GM19025 (cell line): ENCODE measurements at regions not wholly inside any gene's neighbourhood (a gene's known extent, or its start where the extent isn't known, plus 50 kb on each side); places are given as distances from the start of the nearest gene placed in this dataset.

Source experiments
- ATAC-seq: cut with Tn5 transposase; IDR thresholded peaks from one replicate; pipeline ENCODE4 v1.9.1; 2021; ENCODE audit warnings: mild to moderate bottlenecking, low read depth, moderate library complexity; ENCODE audit not compliant: unreplicated experiment

- no peak for ATAC-seq
Measured at GRCh38 chr10:10776363-10776762, 241.3 kb upstream of the CELF2 start.

- no peak for ATAC-seq
Measured at GRCh38 chr10:10777279-10777678, 240.4 kb upstream of the CELF2 start.

GRCh38 chr10:10777723-10778122, 239.9 kb upstream of the CELF2 start:
- ATAC-seq: no peak

- ATAC-seq: no peak
Measured at GRCh38 chr10:10778959-10779358, 238.7 kb upstream of the CELF2 start.

- ATAC-seq: no peak
Measured at GRCh38 chr10:10779511-10779910, 238.2 kb upstream of the CELF2 start.

- ATAC-seq: no peak
Measured at GRCh38 chr10:10780746-10781145, 236.9 kb upstream of the CELF2 start.

- ATAC-seq: no peak
Measured at GRCh38 chr10:10782603-10783002, 235.1 kb upstream of the CELF2 start.

GRCh38 chr10:10785627-10786026, 232.0 kb upstream of the CELF2 start:
- ATAC-seq: no peak

GRCh38 chr10:10786109-10787090, 231.3 kb upstream of the CELF2 start:
- ATAC-seq: no peak

GRCh38 chr10:10787586-10787985, 230.1 kb upstream of the CELF2 start:
- ATAC-seq: no peak

- ATAC-seq: no peak
Measured at GRCh38 chr10:10788761-10789160, 228.9 kb upstream of the CELF2 start.

GRCh38 chr10:10791869-10792268, 225.8 kb upstream of the CELF2 start:
- ATAC-seq: no peak

GRCh38 chr10:10792681-10793080, 225.0 kb upstream of the CELF2 start:
- ATAC-seq: no peak

GRCh38 chr10:10794046-10794445, 223.6 kb upstream of the CELF2 start:
- ATAC-seq: no peak

- ATAC-seq: no peak
Measured at GRCh38 chr10:10794791-10795191, 222.9 kb upstream of the CELF2 start.

- no peak for ATAC-seq
Measured at GRCh38 chr10:10796061-10796773, 221.5 kb upstream of the CELF2 start.

GRCh38 chr10:10796774-10797415, 220.8 kb upstream of the CELF2 start:
- no peak for ATAC-seq

GRCh38 chr10:10797513-10797912, 220.2 kb upstream of the CELF2 start:
- ATAC-seq: no peak

- ATAC-seq: no peak
Measured at GRCh38 chr10:10798102-10798863, 219.4 kb upstream of the CELF2 start.

GRCh38 chr10:10798864-10799192, 218.8 kb upstream of the CELF2 start:
- no peak for ATAC-seq

- no peak for ATAC-seq
Measured at GRCh38 chr10:10800961-10801360, 216.7 kb upstream of the CELF2 start.
